ENCODE measurements at regions not wholly inside any gene's neighbourhood (a gene's known extent, or its start where the extent isn't known, plus 50 kb on each side); places are given as distances from the start of the nearest gene placed in this dataset.

DNA sequence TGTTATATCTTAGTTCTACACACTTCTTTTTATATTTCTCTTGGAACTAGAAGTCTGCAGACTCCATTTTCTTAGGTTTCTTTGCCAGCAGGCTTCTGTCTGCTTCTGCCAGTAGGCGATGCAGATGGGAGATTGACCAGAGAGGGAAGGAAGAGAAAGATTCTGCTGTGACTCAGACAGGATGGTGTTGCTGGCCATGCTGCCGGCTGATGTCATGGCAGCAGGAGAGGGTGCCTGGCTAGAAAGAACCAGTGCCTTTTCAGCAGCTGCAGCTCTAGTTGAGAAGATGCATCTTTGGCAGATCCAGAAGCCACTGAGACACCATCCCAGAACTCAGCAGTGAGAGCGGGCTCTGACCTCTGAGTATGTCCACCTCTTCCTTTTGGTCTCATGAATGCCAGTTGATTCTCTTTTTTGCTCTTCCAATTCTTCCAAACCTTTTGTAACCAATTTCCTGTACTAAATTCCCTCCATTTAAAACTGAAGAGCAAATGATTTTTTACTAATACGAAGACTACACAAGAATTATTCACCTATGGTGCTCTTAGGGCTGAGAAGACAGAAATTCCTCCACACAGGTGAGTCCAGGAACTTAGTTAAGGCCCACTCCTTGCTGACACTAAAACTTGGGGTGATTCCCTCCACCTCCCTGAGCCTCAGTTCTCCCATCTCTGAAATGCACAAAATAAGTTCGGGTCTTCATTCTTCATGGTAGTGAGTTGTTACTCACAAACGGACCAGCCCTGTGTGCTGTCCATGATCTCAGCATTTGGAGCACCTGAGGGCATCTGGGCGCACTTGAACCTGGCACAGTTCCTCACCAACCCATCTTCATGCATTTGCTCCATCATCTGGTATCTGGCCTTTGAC, 200.7 kb downstream of the MYCN start:
- DNase-seq, result no peak

DNA sequence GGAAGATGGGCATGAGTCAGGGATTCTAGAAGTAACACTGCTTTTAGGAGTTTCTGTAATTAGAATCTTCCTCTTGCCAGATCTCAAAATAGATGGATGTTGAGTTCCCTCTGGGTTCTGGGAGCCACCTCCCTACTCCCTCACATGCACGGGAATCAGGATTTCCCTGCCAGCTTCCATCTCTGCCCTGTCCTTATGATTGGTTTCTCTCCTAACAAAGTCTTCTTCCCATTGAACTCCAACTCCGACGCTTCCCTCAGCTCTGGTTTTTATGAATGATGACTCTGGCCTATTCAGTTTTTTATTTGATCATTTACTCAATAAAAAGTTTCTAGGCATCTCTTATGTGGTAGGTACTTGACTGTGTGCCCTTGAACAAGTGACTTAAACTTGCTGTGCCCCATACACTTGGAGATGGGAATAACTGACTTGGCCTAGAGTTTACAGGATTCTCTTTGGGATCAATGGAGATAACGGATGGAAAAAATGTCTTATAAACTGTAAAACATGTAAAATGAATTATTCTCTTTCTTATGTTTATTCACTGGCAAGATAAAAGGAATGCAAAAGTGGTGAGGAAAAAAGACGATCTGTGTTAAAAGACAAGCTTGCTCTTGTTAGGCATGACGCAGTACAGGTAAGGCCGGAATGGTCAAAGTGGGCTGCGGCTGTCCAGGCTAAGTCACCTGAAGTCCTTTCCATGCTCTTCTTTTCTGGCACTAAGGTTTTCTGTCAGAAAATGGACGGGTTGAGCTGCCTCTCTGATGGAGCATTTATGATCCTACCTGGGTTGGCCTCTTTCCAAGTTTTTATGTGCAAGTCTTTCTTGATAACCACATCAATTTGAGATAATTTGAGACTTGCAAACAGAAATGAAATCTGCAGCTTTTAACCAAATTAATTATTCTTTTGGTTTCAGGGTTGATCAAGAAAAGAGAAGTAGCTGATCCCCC, 199.6 kb downstream of the MYCN start:
- DNase-seq, result no peak

DNA sequence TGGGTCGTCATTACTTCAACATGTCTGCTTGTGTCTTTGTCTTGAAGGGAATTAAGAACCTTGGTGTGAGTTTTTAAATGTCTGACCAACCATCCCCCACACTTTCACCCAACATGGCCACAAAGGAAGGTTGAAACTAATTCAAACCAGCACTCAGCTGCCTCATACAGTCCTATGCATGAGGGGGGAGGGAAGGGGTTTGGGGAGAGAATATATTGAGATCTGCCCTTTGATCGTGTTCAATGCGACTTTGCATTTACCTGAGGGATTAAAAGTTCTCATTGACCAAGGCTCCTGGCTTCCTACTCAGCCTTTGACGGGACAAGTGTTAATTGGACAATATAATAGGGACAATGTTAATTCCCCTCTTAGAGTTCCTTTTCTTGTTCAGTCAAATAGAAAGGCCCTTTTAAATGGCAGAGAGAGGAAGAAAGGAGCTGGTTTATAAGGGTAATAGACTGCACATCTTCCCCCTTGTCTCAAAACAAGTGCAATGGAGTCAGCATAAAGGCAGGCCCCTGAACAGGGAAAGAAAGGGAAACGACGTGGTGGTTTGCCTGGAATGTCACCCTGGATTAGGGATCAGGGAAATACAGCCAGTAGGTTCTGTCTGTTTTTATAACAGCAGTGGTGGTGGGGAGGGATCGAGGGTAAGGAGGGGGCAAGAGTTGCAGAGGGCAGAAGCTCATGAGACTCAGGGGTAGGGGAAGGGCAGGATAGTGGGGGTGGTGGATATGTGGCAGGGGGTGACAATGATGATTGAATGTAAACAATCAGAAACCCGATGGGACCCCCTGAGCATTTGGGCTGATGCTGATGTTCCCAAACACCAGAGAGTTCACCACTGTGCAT, 198.7 kb downstream of the MYCN start:
- DNase-seq, result no peak

DNA sequence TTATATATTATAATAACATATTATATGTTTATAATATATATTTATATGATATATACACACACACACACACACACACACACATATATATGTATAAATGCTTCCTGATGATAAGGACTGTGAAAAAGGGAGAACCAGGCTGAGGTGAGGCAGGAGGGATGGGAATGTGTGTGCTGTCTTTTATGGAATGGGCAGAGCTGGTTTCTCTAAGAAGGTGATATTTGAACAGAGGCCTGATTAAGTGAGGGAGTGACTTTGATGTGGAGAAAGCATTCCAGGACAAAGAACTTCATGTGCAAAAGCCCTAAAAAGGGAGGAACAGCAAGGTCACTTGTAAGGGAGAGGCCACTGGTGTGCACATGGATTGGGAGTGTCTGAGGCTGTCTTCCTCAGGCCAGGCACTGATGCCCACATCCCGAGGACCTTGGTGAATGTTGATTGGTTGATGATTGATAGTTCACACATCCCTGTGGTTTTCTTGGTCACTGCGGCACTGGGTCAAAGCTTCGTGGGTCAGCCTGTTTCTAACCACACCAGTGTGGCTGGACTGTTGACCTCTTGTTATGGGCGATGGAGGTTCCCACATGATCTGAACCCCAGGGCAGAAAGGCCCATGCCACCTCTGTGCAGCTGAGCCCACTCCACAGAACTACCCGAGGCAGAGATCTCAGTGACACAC, 196.9 kb downstream of the MYCN start:
- DNase-seq, result no peak

DNA sequence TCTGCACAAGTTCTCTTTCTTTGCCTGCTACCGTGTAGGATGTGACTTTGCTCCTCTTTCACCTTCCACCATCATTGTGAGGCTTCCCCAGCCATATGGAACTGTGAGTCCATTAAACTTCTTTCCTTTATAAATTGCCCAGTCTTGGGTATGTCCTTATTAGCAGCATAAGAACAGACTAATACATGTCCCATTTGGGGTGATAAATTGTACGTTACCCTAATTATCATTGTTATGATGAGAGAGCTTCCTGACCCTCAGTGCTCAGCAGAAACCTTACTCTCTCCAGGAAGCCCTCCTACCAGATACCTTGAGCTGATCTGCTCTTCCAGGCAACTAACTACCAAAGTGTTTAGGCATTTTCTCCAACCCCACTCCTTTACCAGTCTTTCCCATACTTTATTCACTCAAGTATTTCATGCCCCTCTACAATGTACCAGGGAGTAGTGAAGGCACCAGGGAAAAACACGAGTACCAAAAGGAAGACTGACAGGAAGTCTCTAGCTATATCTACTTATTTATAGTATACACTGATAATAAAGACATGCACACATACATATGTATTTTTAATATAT, 196.2 kb downstream of the MYCN start:
- DNase-seq, result no peak

DNA sequence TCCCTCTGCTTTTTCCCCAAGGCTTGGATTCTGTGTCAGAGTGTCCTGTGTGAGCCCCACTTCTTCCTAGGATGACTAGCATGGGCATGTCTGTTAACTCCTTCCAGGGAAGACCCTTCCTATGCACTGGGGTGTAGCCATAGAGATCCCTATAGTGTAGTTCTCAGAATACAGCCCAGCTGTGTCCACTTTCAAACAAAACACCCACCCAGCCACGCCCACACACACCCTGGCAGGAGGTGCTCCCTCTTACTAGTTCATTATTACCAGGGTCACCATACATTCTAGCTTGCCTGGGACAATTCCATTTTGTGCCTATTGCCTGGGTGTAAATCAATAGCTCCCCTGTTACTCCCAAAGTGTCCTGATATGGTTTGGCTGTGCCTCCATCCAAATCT, 195.6 kb downstream of the MYCN start:
- DNase-seq, result no peak

DNA sequence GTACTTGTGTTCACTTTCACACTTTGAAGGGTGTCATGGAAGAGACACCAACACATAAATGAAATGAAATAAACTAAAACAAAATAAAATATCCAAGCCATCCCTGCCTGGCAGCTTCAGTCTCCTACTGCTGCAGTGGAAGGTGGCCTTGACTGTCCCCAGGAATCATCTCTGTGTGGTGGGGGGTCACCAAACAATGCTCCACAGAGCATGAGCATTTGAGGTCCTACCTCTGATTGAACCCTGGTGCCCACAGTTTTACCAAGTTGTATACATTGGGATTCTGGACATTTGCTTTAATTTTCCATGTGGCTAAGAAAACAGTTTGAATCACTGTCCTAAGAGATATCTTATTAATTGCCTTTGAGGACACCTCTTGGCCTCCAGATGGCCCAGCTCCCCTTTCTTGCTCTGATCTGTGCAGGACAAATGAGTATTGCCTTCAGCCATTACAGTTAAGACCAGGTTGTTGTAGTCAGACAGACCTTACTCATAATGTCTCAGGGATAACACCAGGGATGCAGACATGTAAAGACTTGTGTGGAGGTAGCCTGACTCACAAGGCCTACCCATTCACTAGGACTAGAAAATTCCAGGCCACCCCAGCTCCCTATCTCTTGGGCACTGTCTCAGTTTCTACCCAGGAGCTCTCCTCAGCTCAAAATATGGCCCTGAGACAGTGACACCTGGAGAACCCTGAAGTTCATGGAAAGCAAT, 195.0 kb downstream of the MYCN start:
- no peak for DNase-seq

DNA sequence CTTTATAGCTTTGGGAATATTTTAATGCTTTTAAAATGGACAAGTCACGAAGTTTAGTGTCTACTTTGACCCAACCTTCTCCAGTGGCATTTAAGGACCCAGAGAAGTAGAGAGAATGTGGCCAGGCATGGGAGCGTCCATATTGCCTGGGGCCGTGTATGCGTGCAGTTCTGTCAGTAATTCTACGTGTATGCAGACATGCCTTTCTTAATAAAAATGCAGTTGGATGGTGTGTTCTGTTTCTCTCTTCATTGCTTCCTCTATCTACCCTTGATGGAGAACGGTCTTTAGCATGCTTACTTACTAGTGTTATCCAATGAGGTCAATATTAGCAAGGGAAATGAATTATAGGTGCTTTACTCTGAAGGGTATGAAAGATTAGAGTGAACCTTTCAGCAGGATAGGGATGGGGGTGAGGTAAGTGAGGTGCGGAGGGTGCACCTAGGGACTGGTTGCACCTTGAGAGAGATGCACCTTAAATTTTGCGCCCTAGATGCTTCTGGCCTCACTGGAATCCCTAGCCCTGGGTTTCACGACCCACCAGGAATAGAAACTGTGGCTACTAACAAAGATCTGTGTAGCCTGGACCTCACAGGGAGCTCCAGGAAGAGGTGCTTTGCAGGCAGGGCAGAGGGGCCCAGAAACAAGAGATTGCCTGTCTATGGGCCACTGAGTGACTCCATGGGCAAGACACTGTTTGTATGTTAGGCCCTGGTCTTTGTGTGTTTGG, 194.3 kb downstream of the MYCN start:
- no peak for DNase-seq

DNA sequence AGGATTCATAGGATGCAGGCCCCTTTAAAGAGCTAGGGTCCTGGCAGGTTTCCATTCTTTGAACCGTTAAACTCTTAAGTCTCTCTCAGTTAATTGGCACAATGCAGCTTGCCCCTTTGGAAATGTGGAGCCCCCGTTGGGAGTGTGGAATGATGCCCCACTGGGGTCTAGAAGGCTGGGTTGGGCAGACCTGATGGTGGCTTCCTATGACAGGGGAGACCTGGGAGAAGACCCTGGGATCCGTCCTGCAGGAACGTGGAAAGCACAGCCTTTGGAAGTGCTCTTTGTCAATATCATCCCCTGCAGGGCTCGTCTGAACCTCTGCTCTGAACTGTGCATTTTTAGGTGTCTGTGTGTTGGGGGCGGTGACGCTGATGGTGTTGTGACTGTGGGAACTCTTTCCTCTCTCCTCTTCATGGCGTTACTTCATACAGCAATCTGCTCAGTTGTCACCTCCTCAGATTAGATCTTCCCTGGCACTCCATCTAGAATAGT, 190.6 kb downstream of the MYCN start:
- DNase-seq, result no peak

DNA sequence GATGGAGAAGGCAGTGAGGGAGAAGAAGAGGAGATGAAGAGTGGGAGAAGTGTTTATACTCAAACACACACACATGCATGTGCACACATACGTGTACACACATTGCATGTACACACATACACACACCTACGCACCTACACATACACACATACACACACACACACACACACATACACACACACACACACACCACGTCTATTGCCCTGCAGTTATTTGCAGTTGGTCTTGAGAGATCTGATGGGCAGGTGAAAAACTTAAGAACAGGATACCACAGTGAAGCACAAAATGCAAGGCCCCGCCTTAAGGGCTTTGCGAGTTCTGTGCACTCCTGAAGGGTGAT, 190.2 kb downstream of the MYCN start:
- no peak for DNase-seq

DNA sequence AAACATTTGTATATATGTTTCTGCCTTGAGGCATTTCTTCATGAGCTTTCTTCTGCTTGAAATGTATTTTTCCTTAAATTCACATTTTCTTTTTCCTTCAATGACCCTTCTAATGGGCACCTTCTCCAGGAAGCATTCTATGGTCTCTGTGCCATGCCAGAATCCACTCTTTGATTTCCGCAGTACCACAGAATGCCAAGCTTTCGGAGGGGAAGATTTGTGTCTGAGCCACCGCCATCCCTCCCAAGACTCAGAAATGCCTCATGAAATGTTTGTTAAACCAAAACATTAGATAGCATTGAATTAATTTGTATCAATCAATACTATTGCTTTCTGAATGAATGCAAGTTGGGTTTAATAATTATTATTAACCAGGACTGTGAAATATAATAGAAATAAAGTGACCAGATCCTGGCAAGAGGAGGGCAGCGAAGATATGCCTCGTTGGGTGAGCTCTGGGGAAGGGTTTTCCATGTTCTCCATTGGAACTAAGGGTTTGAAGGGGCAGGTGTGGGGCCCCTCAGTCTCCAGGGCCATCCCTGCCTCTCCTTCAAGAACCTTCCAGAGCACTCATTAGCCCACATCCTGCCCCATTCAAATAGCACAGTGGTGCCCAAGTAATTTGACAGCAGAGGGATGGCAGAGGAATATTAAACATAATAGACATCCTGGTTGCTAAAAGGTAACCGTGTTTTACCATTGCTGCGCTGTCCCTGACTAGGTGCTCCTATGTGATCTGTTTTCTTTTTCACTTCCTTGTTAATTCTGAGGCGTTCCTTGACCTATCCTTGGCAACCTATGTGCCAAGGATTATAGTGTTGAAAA, 189.6 kb downstream of the MYCN start:
- DNase-seq, result no peak

DNA sequence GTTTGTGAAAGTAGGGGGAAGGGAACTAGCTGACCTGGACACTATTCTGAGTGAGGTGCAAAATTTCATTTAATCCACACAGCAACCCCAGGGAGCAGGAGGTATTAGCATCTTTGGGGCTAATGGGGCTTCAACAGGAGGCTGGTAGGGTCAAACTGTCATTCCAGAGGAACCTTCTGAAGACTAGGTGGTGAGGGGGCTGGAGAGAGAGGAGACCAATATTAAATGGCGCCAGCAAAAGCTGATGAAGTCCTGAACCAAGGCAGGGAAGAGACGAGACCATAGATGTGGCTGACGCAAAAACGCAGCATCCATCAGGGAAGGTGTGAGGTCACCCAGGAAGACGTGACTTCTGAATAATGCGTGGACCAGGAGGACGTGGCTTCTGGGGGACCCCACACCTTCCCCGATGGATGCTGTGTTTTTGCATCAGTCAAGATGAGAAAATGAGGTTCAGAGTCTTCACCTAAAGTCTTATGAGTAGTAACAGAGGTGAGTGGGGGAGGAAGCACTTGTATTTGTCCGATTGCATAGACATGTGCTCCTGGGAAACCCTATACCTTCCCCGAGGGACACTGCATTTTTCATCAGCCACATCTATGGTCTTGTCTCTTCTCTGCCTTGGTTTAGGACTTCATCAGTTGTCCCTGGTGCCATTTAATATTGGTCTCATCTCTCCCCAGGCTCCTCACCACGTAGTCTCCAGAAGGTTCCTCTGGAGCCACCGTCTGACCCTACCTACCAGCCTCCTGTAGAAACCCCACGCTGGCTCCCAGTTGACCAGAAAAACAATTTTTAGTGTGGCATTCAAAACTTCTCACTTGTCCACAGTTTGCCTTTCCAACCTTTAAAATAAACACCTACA, 188.6 kb downstream of the MYCN start:
- no peak for DNase-seq

DNA sequence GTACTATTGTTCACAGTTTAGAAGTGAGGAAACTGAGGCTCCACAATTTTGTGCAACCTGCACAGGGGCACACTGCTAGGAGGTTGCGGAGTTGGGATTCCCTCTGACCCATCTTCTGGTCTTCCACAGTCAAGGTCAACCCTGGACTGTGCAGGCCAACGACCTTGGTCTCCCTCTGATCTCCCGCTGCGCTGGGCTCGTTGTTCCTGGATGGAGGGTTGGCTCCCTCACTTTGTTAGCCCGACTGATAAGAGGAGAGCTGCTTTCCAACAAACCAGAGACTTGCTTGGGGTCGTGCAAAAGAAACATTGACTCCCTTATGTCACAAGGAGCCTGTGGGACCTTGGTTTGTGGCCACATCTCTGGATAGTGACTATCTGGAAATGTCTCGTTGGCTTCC, 187.6 kb downstream of the MYCN start:
- DNase-seq, result no peak

DNA sequence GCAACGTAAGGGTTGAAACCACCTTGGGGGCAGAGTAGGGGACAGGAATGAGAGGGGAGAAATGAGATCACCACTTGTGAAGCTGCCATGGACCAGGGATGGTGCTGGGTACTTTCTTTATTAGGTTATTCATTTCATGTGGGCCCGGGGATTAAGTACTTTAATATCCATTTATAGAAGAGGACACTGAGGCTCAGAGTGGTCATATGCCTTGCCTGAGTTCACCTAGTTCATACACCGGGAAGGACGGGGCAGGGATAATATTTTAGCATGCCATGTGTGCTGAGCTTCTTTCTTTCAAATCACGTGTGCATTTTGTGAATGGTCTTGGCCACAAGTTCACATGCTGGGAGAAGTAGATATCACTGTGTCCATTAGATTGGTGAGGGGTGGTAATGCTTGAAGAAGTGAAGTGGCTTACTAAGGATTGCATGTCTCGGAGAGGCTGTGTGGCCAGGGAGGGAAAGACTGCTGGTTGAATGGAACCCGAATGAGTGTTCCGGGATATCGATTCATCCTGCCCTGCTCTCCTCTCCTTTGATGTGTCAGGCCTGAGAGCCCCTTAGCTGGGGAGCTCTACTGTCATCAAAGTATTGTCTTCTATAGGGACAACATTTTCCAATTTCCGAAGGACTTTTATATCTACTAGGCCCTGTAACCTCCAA, 187.1 kb downstream of the MYCN start:
- no peak for DNase-seq

DNA sequence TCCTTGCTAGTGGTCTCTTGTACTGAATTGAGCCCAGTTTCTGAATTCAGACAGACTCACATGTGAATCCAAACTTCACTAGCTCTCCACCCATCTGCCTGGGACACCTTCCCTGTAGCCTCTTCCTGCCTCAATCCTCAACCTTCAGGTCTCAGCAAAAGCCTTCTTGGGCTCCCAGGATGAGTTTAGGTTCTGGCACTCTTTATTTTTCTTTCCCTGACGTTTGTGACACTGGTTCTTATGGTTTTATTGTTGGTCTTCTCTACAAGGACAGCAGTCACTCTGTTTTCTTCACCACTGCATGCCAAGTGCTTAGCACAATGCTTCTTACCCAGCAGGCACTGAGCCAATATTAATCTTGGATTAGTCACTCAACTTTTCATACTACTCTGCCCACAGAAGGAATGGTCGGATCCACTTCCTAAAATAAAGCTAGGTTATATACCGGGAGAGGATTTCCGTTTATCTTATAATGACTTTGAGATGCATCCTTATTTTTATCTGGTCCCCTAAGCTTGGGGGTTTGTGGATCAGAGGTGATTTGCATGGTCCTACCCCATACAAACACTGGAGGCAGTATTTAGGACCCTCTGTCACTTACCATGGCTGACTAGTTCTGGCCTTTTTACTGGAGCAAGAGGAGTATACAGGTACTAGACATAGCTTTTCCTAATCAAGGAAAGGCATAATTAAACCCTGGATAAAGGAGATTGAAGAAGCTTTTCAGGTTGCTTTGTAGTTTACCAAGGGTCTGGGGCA, 186.3 kb downstream of the MYCN start:
- no peak for DNase-seq

DNA sequence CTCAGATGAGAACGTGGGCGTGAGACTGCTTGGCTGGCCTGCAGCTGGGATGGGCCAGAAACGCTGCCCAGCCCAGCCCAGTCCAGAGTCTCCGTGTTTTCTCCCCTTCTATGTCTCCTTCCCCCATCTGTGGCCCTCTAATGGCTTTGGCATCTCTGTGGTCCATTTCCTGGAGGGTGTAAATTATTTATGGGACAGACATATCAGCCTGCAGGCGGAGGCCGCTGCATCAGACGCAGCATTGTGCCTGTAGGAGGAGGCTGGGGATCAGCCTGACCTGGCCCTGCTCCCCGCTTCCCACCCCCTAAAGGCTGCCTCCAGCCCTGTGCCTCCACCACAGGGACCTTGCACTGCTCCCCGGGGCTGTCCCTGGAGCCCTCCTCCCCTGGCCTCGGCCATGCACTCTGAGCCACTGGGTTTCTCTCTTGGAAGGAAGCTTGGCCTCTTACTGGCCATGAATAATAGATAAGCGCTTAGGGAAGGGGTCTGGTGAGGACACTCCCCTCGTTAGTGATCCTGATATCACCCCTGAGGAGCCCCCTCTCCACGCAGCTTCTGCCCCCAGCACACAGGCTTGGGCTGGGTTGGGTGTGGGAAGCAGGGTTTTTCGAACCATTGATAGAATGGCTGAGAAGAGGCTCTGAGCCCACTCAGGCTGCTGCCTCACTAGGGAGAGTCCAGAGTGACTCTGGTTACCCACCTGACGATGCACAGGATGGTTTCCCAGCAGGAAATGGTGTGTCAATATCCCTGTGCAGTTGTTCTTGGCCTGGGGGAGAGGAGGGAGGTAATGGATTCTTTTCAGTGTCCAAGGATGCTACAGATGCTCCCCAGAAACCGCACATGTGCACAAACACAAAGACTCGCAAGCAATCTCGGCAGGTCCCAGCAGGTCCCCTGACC, 185.5 kb downstream of the MYCN start:
- no peak for DNase-seq

All from CD4-positive, alpha-beta T cell treated with Interleukin-10 for 1 hour (primary cell).